Neural progenitor cell (in vitro differentiated cells): ENCODE measurements at regions not wholly inside any gene's neighbourhood (a gene's known extent, or its start where the extent isn't known, plus 50 kb on each side); places are given as distances from the start of the nearest gene placed in this dataset.

ENCODE experiments used
- DNase-seq: peaks from one replicate; pipeline ENCODE4 v3.0.0-alpha.2; 2016; ENCODE audit warnings: low spot score
- H2AFZ ChIP-seq: fragments of 200-600 bp; sonication (generic); replicated peaks from 2 replicates; pipeline ENCODE4 v1.6.1; 2016; ENCODE audit warnings: antibody characterized with exemption
- H3F3A ChIP-seq: fragments of 200-600 bp; sonication (generic); 2 replicates; pipeline ENCODE4 v1.6.1; 2016; ENCODE audit warnings: antibody characterized with exemption, low read depth
- H3K27ac ChIP-seq: fragments of 200-600 bp; sonication (generic); 2 replicates; pipeline ENCODE4 v1.5.1; 2016; ENCODE audit warnings: mild to moderate bottlenecking
- H3K27me3 ChIP-seq: fragments of 200-600 bp; sonication (generic); 2 replicates; pipeline ENCODE4 v1.6.1; 2016; ENCODE audit warnings: mild to moderate bottlenecking, moderate library complexity
- H3K36me3 ChIP-seq: fragments of 200-600 bp; sonication (generic); 2 replicates; pipeline ENCODE4 v1.5.1; 2016
- H3K4me1 ChIP-seq: fragments of 200-600 bp; sonication (generic); 2 replicates; pipeline ENCODE4 v1.6.1; 2016; ENCODE audit warnings: mixed run types
- H3K4me2 ChIP-seq: fragments of 200-600 bp; sonication (generic); 2 replicates; pipeline ENCODE4 v1.6.1; 2016
- H3K4me3 ChIP-seq: fragments of 200-600 bp; sonication (generic); 2 replicates; pipeline ENCODE4 v1.5.1; 2016
- H3K79me2 ChIP-seq: fragments of 200-600 bp; sonication (generic); 2 replicates; pipeline ENCODE4 v1.6.1; 2016; ENCODE audit warnings: low read depth
- H3K9ac ChIP-seq: fragments of 200-600 bp; sonication (generic); 2 replicates; pipeline ENCODE4 v1.6.1; 2016
- H3K9me3 ChIP-seq: fragments of 200-600 bp; sonication (generic); 2 replicates; pipeline ENCODE4 v1.5.1; 2016; ENCODE audit warnings: low read depth
- H4K20me1 ChIP-seq: fragments of 200-600 bp; sonication (generic); 2 replicates; pipeline ENCODE4 v1.6.1; 2016; ENCODE audit warnings: low read depth
- H3K27ac Mint-ChIP-seq: 3 replicates; pipeline ENCODE4 v1.8.0; 2021; ENCODE audit warnings: mixed read lengths
- H3K27me3 Mint-ChIP-seq: 2 replicates; pipeline ENCODE4 v1.8.0; 2022; ENCODE audit warnings: low read depth, mild to moderate bottlenecking, inconsistent platforms, moderate library complexity, mixed read lengths; ENCODE audit not compliant: insufficient read depth
- H3K36me3 Mint-ChIP-seq: 3 replicates; pipeline ENCODE4 v1.8.0; 2021; ENCODE audit warnings: mixed read lengths
- H3K4me1 Mint-ChIP-seq: 3 replicates; pipeline ENCODE4 v1.8.0; 2021; ENCODE audit warnings: mixed read lengths
- H3K4me3 Mint-ChIP-seq: 3 replicates; pipeline ENCODE4 v1.8.0; 2021; ENCODE audit warnings: mild to moderate bottlenecking, moderate library complexity, mixed read lengths
- H3K9me3 Mint-ChIP-seq: 3 replicates; pipeline ENCODE4 v1.8.0; 2020; ENCODE audit warnings: mixed read lengths
- EZH2 ChIP-seq: fragments of 200-600 bp; sonication (generic); IDR thresholded peaks from 2 replicates; pipeline ENCODE4 v1.6.1; 2017; ENCODE audit warnings: antibody characterized with exemption, mild to moderate bottlenecking, moderate library complexity
- EZH2phosphoT487 ChIP-seq: fragments of 200-600 bp; sonication (generic); IDR thresholded peaks from 2 replicates; pipeline ENCODE4 v1.6.1; 2017; ENCODE audit warnings: antibody characterized with exemption
- TF ChIP-seq, protein P1 (sequence below): fragments of 200-600 bp; sonication (generic); IDR thresholded peaks from 2 replicates; pipeline ENCODE4 v1.5.1; 2017; ENCODE audit warnings: antibody characterized with exemption, mild to moderate bottlenecking

DNA sequence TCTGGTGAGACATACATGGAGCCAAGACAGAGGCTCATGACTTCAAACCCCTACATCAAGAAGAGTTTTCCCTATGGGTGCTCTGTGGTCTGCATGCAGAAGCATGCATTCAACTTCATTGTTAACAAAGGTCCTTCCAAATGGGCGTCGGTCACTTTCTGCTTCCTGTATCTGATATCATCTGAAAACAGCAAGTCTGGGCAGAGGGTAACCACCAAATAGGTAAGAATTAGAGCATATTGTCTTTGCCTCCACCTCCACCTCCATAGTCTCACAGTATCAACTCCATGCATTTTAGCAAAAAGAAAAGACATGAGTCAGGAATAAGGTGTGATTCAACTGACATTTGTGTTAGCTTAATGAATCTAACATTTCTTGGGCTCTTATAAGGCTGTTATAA is 462.9 kb downstream of the DMRT2 start:
- H3K79me2 ChIP-seq = no peaks in the 10 kb centered on the region
- no peak overlapping the region for H3K4me3 ChIP-seq
- DNase-seq = no peak
- Mint-ChIP-seq H3K4me1 (no peaks in the 10 kb centered on the region), H3K27ac (no peak overlapping the region), H3K4me3 (no peak overlapping the region), H3K36me3 (no peaks in the 10 kb centered on the region), H3K27me3 (peaks cover 2% of the 10 kb centered on the region), H3K9me3 (peaks cover 4% of the 10 kb centered on the region)
- H3K9me3 ChIP-seq = peaks cover 30% of the 10 kb centered on the region
- H3K9ac ChIP-seq = no peak overlapping the region
- H4K20me1 ChIP-seq = no peaks in the 10 kb centered on the region
- H2AFZ ChIP-seq = no peak overlapping the region
- no peaks in the 10 kb centered on the region for H3F3A ChIP-seq
- no peaks in the 10 kb centered on the region for H3K27me3 ChIP-seq
- no peak overlapping the region for H3K27ac ChIP-seq
- no peak overlapping the region for H3K4me2 ChIP-seq
- H3K36me3 ChIP-seq = no peaks in the 10 kb centered on the region
- H3K4me1 ChIP-seq = no peaks in the 10 kb centered on the region
- no peak for TF ChIP-seq EZH2
- TF ChIP-seq, protein P1, sequence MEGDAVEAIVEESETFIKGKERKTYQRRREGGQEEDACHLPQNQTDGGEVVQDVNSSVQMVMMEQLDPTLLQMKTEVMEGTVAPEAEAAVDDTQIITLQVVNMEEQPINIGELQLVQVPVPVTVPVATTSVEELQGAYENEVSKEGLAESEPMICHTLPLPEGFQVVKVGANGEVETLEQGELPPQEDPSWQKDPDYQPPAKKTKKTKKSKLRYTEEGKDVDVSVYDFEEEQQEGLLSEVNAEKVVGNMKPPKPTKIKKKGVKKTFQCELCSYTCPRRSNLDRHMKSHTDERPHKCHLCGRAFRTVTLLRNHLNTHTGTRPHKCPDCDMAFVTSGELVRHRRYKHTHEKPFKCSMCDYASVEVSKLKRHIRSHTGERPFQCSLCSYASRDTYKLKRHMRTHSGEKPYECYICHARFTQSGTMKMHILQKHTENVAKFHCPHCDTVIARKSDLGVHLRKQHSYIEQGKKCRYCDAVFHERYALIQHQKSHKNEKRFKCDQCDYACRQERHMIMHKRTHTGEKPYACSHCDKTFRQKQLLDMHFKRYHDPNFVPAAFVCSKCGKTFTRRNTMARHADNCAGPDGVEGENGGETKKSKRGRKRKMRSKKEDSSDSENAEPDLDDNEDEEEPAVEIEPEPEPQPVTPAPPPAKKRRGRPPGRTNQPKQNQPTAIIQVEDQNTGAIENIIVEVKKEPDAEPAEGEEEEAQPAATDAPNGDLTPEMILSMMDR = no peak
- no peak for TF ChIP-seq EZH2phosphoT487

DNA sequence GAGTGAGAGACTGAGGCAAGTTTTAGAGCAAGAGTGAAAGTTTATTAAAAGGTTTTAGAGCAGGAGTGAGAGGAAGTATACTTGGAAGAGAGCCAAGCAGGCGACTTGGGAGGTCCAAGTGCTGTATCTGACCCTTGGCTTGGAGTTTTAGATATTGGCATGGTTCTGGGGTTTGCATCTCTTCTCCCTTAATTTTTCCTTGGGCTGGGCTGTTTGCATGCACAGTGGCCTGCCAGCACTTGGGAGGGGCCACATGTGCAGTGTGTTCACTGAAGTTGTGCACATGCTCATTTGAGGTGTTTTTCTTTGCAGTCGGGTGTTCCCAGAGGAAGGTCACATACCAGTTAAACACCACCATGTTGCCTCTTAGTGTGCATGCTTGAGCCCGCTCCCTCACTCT is 464.1 kb downstream of the DMRT2 start:
- Mint-ChIP-seq H3K36me3 (no peaks in the 10 kb centered on the region), H3K27me3 (peaks cover 2% of the 10 kb centered on the region), H3K9me3 (peaks cover 4% of the 10 kb centered on the region), H3K4me1 (no peaks in the 10 kb centered on the region), H3K27ac (no peak overlapping the region), H3K4me3 (no peak overlapping the region)
- DNase-seq = no peak
- Histone ChIP-seq H3K27ac (no peak overlapping the region), H3F3A (no peaks in the 10 kb centered on the region), H2AFZ (no peak overlapping the region), H3K79me2 (no peaks in the 10 kb centered on the region), H3K4me2 (no peak overlapping the region), H3K4me1 (no peaks in the 10 kb centered on the region), H3K9ac (no peak overlapping the region), H4K20me1 (no peaks in the 10 kb centered on the region), H3K36me3 (no peaks in the 10 kb centered on the region), H3K27me3 (no peaks in the 10 kb centered on the region), H3K4me3 (no peak overlapping the region), H3K9me3 (peaks cover 20% of the 10 kb centered on the region)
- TF ChIP-seq EZH2 (no peak), EZH2phosphoT487 (no peak)
- TF ChIP-seq, protein P1 = no peak

DNA sequence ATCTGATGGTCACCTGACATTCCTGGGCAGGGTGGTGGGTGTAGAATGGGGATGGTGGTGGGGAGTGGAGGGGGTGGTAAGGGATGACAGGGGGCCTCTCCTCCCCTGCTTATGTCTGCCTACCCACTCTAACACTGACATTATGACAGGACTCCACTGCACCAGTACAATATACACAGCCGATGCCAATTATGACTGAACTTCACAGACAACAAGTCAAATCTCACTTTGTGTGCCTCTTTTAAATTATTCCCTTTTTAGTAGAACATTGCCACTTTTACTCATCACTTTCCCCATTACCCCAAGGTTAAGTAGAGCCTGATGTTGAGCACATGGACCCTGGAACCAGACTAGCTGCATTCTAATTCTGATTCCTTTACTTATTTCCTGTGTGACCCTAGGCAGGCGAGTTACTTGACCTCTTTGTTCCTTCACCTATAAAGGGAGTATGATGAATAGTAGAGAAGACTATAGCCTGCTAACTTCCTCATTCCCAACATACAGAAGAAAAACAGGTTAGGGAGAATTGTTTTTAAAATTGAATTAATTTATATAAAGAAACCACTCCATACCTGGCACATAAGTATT is 464.7 kb downstream of the DMRT2 start:
- Mint-ChIP-seq H3K27me3 (peaks cover 2% of the 10 kb centered on the region), H3K4me3 (no peak overlapping the region), H3K4me1 (no peaks in the 10 kb centered on the region), H3K9me3 (peaks cover 4% of the 10 kb centered on the region), H3K36me3 (no peaks in the 10 kb centered on the region), H3K27ac (no peak overlapping the region)
- Histone ChIP-seq H3K9ac (no peak overlapping the region), H3K9me3 (peaks cover 16% of the 10 kb centered on the region), H4K20me1 (no peaks in the 10 kb centered on the region), H3K27me3 (no peaks in the 10 kb centered on the region), H3K27ac (no peak overlapping the region), H3K79me2 (no peaks in the 10 kb centered on the region), H3K4me1 (no peaks in the 10 kb centered on the region), H3K4me3 (no peak overlapping the region), H3F3A (no peaks in the 10 kb centered on the region), H2AFZ (no peak overlapping the region), H3K36me3 (no peaks in the 10 kb centered on the region), H3K4me2 (no peak overlapping the region)
- DNase-seq = no peak
- TF ChIP-seq EZH2phosphoT487 (no peak), EZH2 (no peak)
- TF ChIP-seq, protein P1 = no peak
